Loucy (cell line): ENCODE measurements at regions not wholly inside any gene's neighbourhood (a gene's known extent, or its start where the extent isn't known, plus 50 kb on each side); places are given as distances from the start of the nearest gene placed in this dataset.

Source experiments
- CTCF ChIP-seq: fragments of 200-600 bp; sonication (generic); conservative IDR thresholded peaks from 2 replicates; pipeline ENCODE4 v1.5.1; 2014; ENCODE audit warnings: mild to moderate bottlenecking, antibody characterized with exemption, low read length
- EZH2phosphoT487 ChIP-seq: fragments of 200-600 bp; IDR thresholded peaks from 2 replicates; pipeline ENCODE4 v1.6.1; 2018; ENCODE audit warnings: antibody characterized with exemption, mild to moderate bottlenecking, moderate library complexity, borderline replicate concordance

- TF ChIP-seq CTCF (no peak), EZH2phosphoT487 (no peak)
Measured at GRCh38 chr1:228983231-228983660, 248.0 kb downstream of the RHOU start.
